ENCODE measurements at regions not wholly inside any gene's neighbourhood (a gene's known extent, or its start where the extent isn't known, plus 50 kb on each side); places are given as distances from the start of the nearest gene placed in this dataset.

DNA sequence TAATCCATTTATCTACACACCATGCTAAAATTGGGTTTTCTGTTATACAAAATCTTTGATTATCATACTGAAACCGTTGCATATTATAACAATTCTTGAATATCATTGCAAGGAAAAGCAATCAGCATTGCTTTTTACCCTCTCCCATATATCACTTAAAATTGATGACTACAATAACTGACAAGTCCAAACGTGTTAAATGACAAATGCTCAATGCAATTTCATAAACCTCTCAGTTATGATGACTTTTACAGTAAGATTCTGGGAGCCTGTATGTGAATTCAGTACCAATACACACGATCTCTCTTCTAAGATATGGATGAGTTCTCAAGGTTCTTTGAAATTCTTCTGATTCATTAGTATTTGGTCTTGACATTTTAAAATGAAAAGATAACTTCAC, 368.5 kb upstream of the TRIB2 start:
- H3K27me3 ChIP-seq (ENCODE audit: low read depth, low read length) = no peaks in the 10 kb centered on the region
- H2AFZ ChIP-seq (ENCODE audit: low read depth, low read length) = no peak overlapping the region
- no peak overlapping the region for H3K4me2 ChIP-seq (ENCODE audit: low read length)
- H3K36me3 ChIP-seq (replicated peaks; ENCODE audit: low read depth, low read length) = no peaks in the 10 kb centered on the region
- no peaks in the 10 kb centered on the region for H3K79me2 ChIP-seq (ENCODE audit: low read length)
- H3K9ac ChIP-seq (ENCODE audit: low read length) = no peak overlapping the region
- no peaks in the 10 kb centered on the region for H3K9me3 ChIP-seq (ENCODE audit: insufficient read depth, low read length)
- H3K27ac ChIP-seq (ENCODE audit: low read length) = no peak overlapping the region
- H3K4me1 ChIP-seq (ENCODE audit: low read length) = no peaks in the 10 kb centered on the region
- H3K4me3 ChIP-seq (ENCODE audit: low read length) = no peak overlapping the region
- TF ChIP-seq CTCF (IDR thresholded peaks at IDR 0.05; ENCODE audit: low read depth, low read length) (no peak), EZH2phosphoT487 (IDR thresholded peaks at IDR 0.05; ENCODE audit: low read depth) (no peak)
- H4K20me1 ChIP-seq (ENCODE audit: insufficient read depth, low read length) = no peaks in the 10 kb centered on the region

DNA sequence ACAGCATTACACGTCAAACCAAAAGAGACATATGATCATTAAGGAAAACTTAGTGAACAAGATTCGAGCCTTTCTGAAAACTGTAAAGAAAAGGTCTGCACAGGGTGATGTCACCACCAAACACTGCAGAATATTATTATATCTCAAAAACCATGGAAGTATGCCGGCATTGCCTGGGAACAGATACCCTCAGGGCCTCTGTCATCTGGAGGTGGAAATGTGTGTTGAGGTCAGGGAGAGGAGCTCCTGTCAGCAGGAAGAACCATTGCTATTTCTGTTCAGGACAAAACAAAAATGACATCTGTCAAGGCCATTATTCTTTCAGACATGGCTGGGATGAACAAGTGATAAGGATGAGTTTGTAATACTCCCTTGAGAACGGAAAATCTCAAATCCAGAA, 365.9 kb upstream of the TRIB2 start:
- H3K4me1 ChIP-seq (ENCODE audit: low read length) = no peaks in the 10 kb centered on the region
- no peaks in the 10 kb centered on the region for H3K79me2 ChIP-seq (ENCODE audit: low read length)

DNA sequence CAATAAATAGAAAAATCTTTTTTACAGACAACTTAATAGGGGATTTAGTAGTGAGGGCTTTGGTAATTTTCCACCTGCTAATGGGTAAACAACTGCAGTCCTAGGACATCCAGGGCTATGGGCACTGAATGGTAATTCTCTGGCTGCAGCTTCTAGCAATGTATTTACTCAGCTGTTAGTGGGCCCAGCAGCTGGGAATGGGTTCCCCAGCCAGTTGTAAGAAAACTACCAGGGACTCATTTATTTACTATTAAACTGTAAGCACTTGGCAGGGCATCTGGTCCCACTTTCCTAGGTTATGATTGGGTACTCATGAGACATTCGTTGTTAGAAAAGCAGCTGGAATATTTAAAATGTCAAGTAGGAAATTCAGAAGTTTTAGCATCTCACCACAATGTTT, 363.8 kb upstream of the TRIB2 start:
- no peak overlapping the region for H3K4me2 ChIP-seq (ENCODE audit: low read length)
- no peaks in the 10 kb centered on the region for H3K4me1 ChIP-seq (ENCODE audit: low read length)
- no peaks in the 10 kb centered on the region for H3K9me3 ChIP-seq (ENCODE audit: insufficient read depth, low read length)
- no peaks in the 10 kb centered on the region for H3K36me3 ChIP-seq (replicated peaks; ENCODE audit: low read depth, low read length)
- no peak overlapping the region for H3K9ac ChIP-seq (ENCODE audit: low read length)
- H2AFZ ChIP-seq (ENCODE audit: low read depth, low read length) = no peak overlapping the region
- H4K20me1 ChIP-seq (ENCODE audit: insufficient read depth, low read length) = no peaks in the 10 kb centered on the region
- H3K4me3 ChIP-seq (ENCODE audit: low read length) = no peak overlapping the region
- no peaks in the 10 kb centered on the region for H3K79me2 ChIP-seq (ENCODE audit: low read length)
- no peak overlapping the region for H3K27ac ChIP-seq (ENCODE audit: low read length)
- TF ChIP-seq CTCF (IDR thresholded peaks at IDR 0.05; ENCODE audit: low read depth, low read length) (no peak), EZH2phosphoT487 (IDR thresholded peaks at IDR 0.05; ENCODE audit: low read depth) (no peak)
- peaks cover 11% of the 10 kb centered on the region; the same call in 1 of the 2 replicates for H3K27me3 ChIP-seq (ENCODE audit: low read depth, low read length)

More for the DNA sequence above, 365.9 kb upstream of the TRIB2 start:
- Histone ChIP-seq H3K36me3 (replicated peaks; ENCODE audit: low read depth, low read length) (no peaks in the 10 kb centered on the region), H3K4me2 (ENCODE audit: low read length) (no peak overlapping the region), H3K9me3 (ENCODE audit: insufficient read depth, low read length) (no peaks in the 10 kb centered on the region), H4K20me1 (ENCODE audit: insufficient read depth, low read length) (no peaks in the 10 kb centered on the region), H3K27me3 (ENCODE audit: low read depth, low read length) (peaks cover 5% of the 10 kb centered on the region; the same call in 1 of the 2 replicates), H3K27ac (ENCODE audit: low read length) (no peak overlapping the region), H2AFZ (ENCODE audit: low read depth, low read length) (no peak overlapping the region), H3K9ac (ENCODE audit: low read length) (no peak overlapping the region), H3K4me3 (ENCODE audit: low read length) (no peak overlapping the region)
- TF ChIP-seq EZH2phosphoT487 (IDR thresholded peaks at IDR 0.05; ENCODE audit: low read depth) = no peak
- no peak for TF ChIP-seq CTCF (IDR thresholded peaks at IDR 0.05; ENCODE audit: low read depth, low read length)

DNA sequence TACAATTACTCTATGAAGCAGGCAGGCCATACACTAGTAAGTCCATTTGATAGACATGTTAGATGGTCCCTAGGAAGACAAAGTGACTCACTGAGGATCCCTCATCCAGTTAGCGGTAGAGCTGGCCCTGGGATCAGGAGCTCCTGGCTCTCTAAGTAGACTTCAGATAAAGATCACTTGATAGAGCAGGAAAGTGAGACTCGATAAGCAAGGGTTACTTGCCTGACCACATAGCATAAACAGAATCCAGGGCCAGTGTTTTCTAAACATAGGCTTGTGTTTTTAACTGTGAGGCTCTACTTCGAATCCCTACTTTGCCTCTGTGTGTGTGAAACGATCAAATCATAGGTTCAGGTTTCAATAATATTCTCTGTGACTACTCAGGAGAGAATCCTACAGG, 355.2 kb upstream of the TRIB2 start:
- TF ChIP-seq CTCF (IDR thresholded peaks at IDR 0.05; ENCODE audit: low read depth, low read length) = no peak
- TF ChIP-seq EZH2phosphoT487 (IDR thresholded peaks at IDR 0.05; ENCODE audit: low read depth) = no peak
- Histone ChIP-seq H3K79me2 (ENCODE audit: low read length) (no peaks in the 10 kb centered on the region), H3K9me3 (ENCODE audit: insufficient read depth, low read length) (no peaks in the 10 kb centered on the region), H3K4me2 (ENCODE audit: low read length) (no peak overlapping the region), H3K4me3 (ENCODE audit: low read length) (no peak overlapping the region), H3K36me3 (replicated peaks; ENCODE audit: low read depth, low read length) (no peaks in the 10 kb centered on the region), H2AFZ (ENCODE audit: low read depth, low read length) (no peak overlapping the region), H4K20me1 (ENCODE audit: insufficient read depth, low read length) (no peaks in the 10 kb centered on the region), H3K27me3 (ENCODE audit: low read depth, low read length) (0 out of 2 replicates have a peak, but pooled peaks cover 3% of the 10 kb centered on the region), H3K4me1 (ENCODE audit: low read length) (no peaks in the 10 kb centered on the region), H3K9ac (ENCODE audit: low read length) (no peak overlapping the region), H3K27ac (ENCODE audit: low read length) (no peak overlapping the region)
